ENCODE measurements at regions not wholly inside any gene's neighbourhood (a gene's known extent, or its start where the extent isn't known, plus 50 kb on each side); places are given as distances from the start of the nearest gene placed in this dataset.

GRCh38 chr20:6611911-6612605 lies 155.4 kb upstream of the BMP2 start:
- no peaks in the 10 kb centered on the region for H3K9me3 ChIP-seq (ENCODE audit: control insufficient read depth, low read depth, low read length)
- H3K27me3 ChIP-seq (ENCODE audit: control insufficient read depth, extremely low read depth, insufficient read depth, low read length), result no peaks in the 10 kb centered on the region
- no peak overlapping the region for H2AFZ ChIP-seq (ENCODE audit: control insufficient read depth, low read length)
- dilution Hi-C loops (cut with MboI; ENCODE audit: extremely low pct_ligation_motif_present, low sequenced_read_pairs), result no loop called here
- H3K4me1 ChIP-seq (ENCODE audit: control insufficient read depth, extremely low read depth, insufficient read depth, low read length), result peaks cover 11% of the 10 kb centered on the region
- no peak overlapping the region for H3K27ac ChIP-seq (ENCODE audit: control insufficient read depth, insufficient read depth, low read length)
- H3K4me2 ChIP-seq (ENCODE audit: control insufficient read depth, extremely low read depth, insufficient read depth, low read depth, low read length), result no peak overlapping the region
- no peak overlapping the region for H3K4me3 ChIP-seq (ENCODE audit: control insufficient read depth in 2 of 3, extremely low read depth in 1 of 3, insufficient read depth in 2 of 3, low read depth in 1 of 3, low read length in 3 of 3)
- H4K20me1 ChIP-seq (ENCODE audit: control insufficient read depth, extremely low read depth, insufficient read depth, low read length), result no peaks in the 10 kb centered on the region
- no peak for DNase-seq (ENCODE audit: low read depth, low spot score)
- no peak overlapping the region for H3K9ac ChIP-seq (ENCODE audit: control insufficient read depth, extremely low read depth, insufficient read depth, low read length)
- no peaks in the 10 kb centered on the region for H3K9me1 ChIP-seq (ENCODE audit: control insufficient read depth, extremely low read depth, insufficient read depth, low read length)
- TF ChIP-seq CTCF (optimal IDR thresholded peaks at IDR 0.05 in 1 of 3, IDR thresholded peaks at IDR 0.05 in 1 of 3, conservative IDR thresholded peaks at IDR 0.05 in 1 of 3; ENCODE audit: extremely low read depth in 1 of 3, insufficient read depth in 2 of 3, low read length in 3 of 3), result no peak
- TF ChIP-seq EZH2 (IDR thresholded peaks at IDR 0.05; ENCODE audit: low read length), result no peak
- no peak for FAIRE-seq
- H3K36me3 ChIP-seq (ENCODE audit: control insufficient read depth in 2 of 2, extremely low read depth in 1 of 2, insufficient read depth in 2 of 2, low read length in 2 of 2), result no peaks in the 10 kb centered on the region
- H3K79me2 ChIP-seq (ENCODE audit: control insufficient read depth, insufficient read depth, low read length), result no peaks in the 10 kb centered on the region

DNA sequence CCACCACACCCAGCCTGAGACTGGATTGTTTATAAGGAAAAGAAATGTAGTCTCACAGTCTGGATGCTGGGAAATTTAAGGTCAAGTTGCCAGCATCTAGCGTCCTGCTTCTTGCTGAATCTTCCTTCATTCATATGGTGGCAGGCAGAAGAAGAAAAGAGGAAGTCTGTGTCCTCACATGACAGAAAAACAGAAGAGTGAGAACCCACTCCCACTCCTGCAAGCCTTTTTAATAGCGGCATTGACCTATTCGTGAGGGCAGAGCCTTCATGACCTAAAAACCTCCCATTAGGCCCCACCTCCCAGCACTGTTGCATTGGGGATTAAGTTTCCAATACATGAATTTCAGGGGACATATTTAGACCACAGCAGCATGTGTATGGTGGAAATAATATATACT lies 160.8 kb upstream of the BMP2 start:
- H3K27me3 ChIP-seq (ENCODE audit: control insufficient read depth, extremely low read depth, insufficient read depth, low read length), result no peaks in the 10 kb centered on the region
- H3K4me1 ChIP-seq (ENCODE audit: control insufficient read depth, extremely low read depth, insufficient read depth, low read length), result no peaks in the 10 kb centered on the region
- TF ChIP-seq EZH2 (IDR thresholded peaks at IDR 0.05; ENCODE audit: low read length), result no peak
- no peak for TF ChIP-seq CTCF (optimal IDR thresholded peaks at IDR 0.05 in 1 of 3, IDR thresholded peaks at IDR 0.05 in 1 of 3, conservative IDR thresholded peaks at IDR 0.05 in 1 of 3; ENCODE audit: extremely low read depth in 1 of 3, insufficient read depth in 2 of 3, low read length in 3 of 3)
- no peaks in the 10 kb centered on the region for H3K9me3 ChIP-seq (ENCODE audit: control insufficient read depth, low read depth, low read length)
- no peak overlapping the region for H3K9ac ChIP-seq (ENCODE audit: control insufficient read depth, extremely low read depth, insufficient read depth, low read length)
- H3K9me1 ChIP-seq (ENCODE audit: control insufficient read depth, extremely low read depth, insufficient read depth, low read length), result no peaks in the 10 kb centered on the region
- dilution Hi-C loops (cut with MboI; ENCODE audit: extremely low pct_ligation_motif_present, low sequenced_read_pairs), result no loop called here
- DNase-seq (ENCODE audit: low read depth, low spot score) (no peak), FAIRE-seq (no peak)
- H4K20me1 ChIP-seq (ENCODE audit: control insufficient read depth, extremely low read depth, insufficient read depth, low read length), result no peaks in the 10 kb centered on the region
- H3K36me3 ChIP-seq (ENCODE audit: control insufficient read depth in 2 of 2, extremely low read depth in 1 of 2, insufficient read depth in 2 of 2, low read length in 2 of 2), result no peaks in the 10 kb centered on the region
- H3K4me2 ChIP-seq (ENCODE audit: control insufficient read depth, extremely low read depth, insufficient read depth, low read depth, low read length), result no peak overlapping the region
- no peak overlapping the region for H2AFZ ChIP-seq (ENCODE audit: control insufficient read depth, low read length)
- H3K4me3 ChIP-seq (ENCODE audit: control insufficient read depth in 2 of 3, extremely low read depth in 1 of 3, insufficient read depth in 2 of 3, low read depth in 1 of 3, low read length in 3 of 3), result no peak overlapping the region
- H3K79me2 ChIP-seq (ENCODE audit: control insufficient read depth, insufficient read depth, low read length), result no peaks in the 10 kb centered on the region
- no peak overlapping the region for H3K27ac ChIP-seq (ENCODE audit: control insufficient read depth, insufficient read depth, low read length)

Data from keratinocyte (primary cell).